GM21723 (cell line): ENCODE measurements at regions not wholly inside any gene's neighbourhood (a gene's known extent, or its start where the extent isn't known, plus 50 kb on each side); places are given as distances from the start of the nearest gene placed in this dataset.
"Not testable (repeated sequence)": the region's sequence is repeated elsewhere in the genome, so short reads cannot be mapped to it uniquely, and the experiment has no call there.

ENCODE experiments used
- ATAC-seq: cut with Tn5 transposase; IDR thresholded peaks from one replicate; pipeline ENCODE4 v1.9.1; 2021; ENCODE audit warnings: mild to moderate bottlenecking, moderate library complexity; ENCODE audit not compliant: unreplicated experiment

DNA sequence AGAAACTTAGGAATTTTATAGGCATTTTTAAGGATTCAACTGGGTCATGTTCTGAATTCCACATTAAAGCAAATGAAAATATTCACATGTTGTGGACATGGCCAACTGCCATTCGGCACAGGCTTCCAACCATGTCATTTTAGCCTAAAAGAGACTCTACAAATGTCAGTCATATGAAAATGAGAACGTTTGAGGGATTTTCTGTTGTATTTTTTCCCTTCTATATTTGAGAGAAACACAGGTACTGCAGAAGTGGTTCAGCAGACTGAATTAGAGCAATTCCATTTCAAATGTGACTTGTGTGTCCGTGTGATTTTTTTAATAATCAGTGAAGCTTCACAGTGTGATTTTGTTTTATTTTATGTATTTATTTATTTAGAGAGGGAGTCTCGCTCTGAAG, 124.3 kb downstream of the TP53TG3F start:
- not testable (repeated sequence) for ATAC-seq

DNA sequence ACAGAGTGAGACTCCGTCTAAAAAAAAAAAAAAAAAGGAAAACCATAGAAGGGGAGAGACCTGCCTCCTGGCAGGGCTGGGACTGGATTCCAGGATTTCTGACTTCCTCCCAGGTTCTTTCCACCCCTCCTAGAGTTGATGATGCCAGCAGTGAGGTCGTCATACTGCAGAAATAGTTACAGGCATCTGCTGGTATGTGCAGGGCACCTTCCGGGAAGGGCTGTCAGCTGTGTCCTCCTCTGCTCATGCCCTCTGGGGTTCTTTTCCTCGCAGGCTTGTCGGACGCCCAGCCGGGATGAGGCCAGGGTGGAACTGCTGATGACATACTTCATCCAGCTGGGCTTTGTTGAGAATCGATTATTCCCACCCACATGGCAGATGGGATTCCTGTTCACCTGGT, 129.2 kb downstream of the TP53TG3F start:
- not testable (repeated sequence) for ATAC-seq

DNA sequence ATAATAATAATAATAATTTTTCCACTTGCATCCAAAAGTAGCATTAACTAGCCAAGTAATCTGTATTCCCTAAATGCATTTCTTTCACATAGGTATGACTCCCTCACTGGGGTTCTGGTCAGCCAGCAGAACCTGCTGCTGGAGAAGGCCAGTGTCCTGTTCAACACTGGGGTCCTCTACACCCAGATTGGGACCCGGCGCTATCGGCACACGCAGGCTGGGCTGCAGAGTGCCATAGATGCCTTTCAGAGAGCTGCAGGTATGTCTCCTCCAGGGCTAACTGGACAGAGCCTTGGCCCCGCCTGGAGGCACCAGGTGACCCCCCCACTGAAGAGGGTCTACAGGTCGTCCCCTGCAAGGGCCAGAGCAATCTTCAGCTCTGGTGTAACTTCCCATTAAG, 133.9 kb downstream of the TP53TG3F start:
- ATAC-seq: not testable (repeated sequence)

DNA sequence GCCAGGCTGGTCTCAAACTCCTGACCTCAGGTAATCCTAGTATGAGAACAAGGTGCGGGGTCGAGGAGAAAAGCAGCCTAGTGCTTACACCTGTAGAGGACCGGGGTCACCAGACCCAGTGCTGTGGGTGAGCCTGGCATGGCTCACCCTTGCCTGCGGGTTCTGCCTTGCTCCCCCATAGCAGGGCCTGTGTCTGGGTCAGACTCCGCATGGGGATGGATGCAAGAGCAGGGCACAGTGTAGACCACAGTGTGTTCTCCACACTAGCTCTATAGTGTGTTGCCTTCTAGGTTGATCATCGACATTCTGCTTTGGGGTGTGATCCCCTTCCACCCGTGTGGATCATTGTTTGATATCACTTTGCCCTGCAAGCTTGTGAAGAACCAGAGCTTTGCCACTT, 135.7 kb downstream of the TP53TG3F start:
- ATAC-seq: not testable (repeated sequence)

- ATAC-seq: peak; percentile 70
Measured at GRCh38 chr16:33601029-33601428, 141.6 kb downstream of the TP53TG3F start.

GRCh38 chr16:33623535-33624077, 164.2 kb downstream of the TP53TG3F start:
- not testable (repeated sequence) for ATAC-seq

- not testable (repeated sequence) for ATAC-seq
Measured at GRCh38 chr16:33628895-33629294, 169.5 kb downstream of the TP53TG3F start.

- ATAC-seq: not testable (repeated sequence)
Measured at GRCh38 chr16:33631713-33632112, 172.3 kb downstream of the TP53TG3F start.

DNA sequence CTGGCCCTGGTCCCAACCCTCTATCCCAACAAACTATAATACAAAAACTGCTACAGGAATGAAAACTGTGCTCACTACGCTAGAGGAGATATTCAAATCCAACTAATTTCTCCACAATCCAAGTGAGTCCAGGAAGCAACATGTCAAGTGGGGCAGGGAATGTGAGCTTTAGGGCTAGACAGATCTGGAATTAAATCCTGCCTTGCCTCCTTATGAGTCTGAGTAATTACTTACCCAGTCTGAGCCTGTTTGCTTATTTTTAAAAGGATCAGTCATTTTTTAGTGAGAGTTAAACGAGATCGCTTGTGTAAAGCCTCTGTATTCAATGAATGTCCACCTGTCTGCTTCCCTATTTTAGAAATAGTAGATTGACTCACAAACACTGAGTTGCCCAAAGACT, 174.6 kb downstream of the TP53TG3F start:
- not testable (repeated sequence) for ATAC-seq

- ATAC-seq: not testable (repeated sequence)
Measured at GRCh38 chr16:33636760-33637159, 177.3 kb downstream of the TP53TG3F start.

GRCh38 chr16:33643270-33643669, 183.9 kb downstream of the TP53TG3F start:
- ATAC-seq: peak; percentile 90

- peak; percentile 76 for ATAC-seq
Measured at GRCh38 chr16:33643698-33644381, 184.4 kb downstream of the TP53TG3F start.

DNA sequence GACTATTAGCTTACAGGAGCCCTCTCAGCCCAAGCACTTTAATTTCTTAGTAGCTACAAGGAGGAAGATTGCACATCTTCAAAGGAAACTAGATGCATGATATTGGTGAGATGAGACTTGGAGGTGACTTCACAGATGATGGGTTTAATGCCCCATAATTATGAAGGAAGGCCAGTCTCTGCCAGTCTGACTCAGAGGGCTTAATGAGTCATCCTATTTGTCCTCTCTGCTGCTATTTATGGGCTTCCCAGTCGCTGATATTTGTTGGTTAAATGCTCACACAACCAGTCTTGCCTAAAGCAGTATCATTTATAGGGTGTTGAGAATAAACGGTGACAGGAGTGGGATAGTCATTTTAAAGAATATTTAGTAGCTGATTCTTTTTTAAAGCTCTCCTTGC, 187.0 kb downstream of the TP53TG3F start:
- ATAC-seq: not testable (repeated sequence)

GRCh38 chr16:33655756-33656155, 196.3 kb downstream of the TP53TG3F start:
- not testable (repeated sequence) for ATAC-seq

GRCh38 chr16:33656394-33656793, 197.0 kb downstream of the TP53TG3F start:
- peak; percentile 77 for ATAC-seq

- peak; percentile 46 for ATAC-seq
Measured at GRCh38 chr16:33657717-33658116, 198.3 kb downstream of the TP53TG3F start.

DNA sequence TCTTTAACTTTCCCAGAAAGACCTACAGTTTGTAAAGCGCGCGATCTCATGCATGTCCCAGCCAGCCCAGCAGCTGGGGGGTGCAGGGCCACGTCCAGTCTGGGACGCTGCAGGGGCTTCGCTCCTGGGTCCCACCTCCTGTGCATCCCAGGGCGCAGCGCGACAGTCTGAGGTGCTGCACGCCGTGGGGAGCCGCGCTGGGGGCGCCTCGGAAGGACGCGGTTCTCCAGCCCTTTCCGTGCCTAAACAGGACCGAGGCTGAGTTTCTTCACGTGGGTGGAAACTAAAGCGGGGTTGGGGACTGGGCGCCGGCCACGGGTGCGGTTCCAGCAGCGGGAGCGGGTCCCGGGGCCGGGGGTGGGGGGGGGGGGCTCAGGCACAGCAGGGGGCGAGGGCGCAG, 221.4 kb downstream of the TP53TG3F start:
- ATAC-seq: not testable (repeated sequence)

DNA sequence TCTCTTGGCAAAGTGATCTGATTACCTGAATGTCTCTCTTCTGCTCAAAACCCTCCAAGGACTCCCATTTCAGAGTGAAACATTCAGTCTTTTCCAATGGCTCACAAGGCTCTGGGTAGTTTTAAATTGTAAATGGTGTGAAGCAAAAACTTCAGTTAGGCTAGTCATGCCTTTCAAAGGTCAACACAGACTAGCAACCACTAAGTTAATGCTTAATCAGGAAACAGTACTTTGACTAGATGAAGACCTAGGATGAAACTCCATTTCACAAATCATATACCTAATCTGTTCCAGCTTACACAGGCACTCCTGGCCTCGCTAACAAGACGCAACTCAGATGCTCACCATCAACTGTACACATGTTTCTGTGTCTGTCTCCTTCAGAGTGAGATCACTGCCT, 240.9 kb downstream of the TP53TG3F start:
- ATAC-seq: not testable (repeated sequence)

GRCh38 chr16:33706845-33707590, 247.6 kb downstream of the TP53TG3F start:
- ATAC-seq: not testable (repeated sequence)

- ATAC-seq: not testable (repeated sequence)
Measured at GRCh38 chr16:33707591-33707934, 248.2 kb downstream of the TP53TG3F start.

GRCh38 chr16:33709856-33710695, 250.7 kb downstream of the TP53TG3F start:
- not testable (repeated sequence) for ATAC-seq
